ENCODE measurements at regions not wholly inside any gene's neighbourhood (a gene's known extent, or its start where the extent isn't known, plus 50 kb on each side); places are given as distances from the start of the nearest gene placed in this dataset.
"Not testable (repeated sequence)": the region's sequence is repeated elsewhere in the genome, so short reads cannot be mapped to it uniquely, and the experiment has no call there.

DNA sequence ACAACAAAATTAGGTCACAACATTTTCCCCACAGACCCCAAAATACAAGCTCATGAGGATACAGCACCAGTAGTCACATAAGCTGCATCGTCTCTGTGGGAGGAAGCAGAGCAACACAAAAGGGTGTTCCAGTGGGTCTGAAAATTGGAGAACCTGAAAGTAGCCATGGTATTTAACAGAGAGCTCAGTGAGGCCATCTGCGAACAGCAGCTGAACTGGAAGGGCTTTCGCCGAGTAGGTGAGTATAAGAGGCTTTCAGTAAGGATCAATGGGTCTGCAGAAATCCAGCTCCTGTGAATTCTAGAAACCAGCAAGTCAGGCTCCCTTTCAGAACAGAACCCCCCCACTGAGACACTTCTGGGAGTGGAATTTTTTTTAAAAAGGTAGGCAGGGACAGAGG, 120.0 kb upstream of the RREB1 start:
- TF ChIP-seq, protein P1, sequence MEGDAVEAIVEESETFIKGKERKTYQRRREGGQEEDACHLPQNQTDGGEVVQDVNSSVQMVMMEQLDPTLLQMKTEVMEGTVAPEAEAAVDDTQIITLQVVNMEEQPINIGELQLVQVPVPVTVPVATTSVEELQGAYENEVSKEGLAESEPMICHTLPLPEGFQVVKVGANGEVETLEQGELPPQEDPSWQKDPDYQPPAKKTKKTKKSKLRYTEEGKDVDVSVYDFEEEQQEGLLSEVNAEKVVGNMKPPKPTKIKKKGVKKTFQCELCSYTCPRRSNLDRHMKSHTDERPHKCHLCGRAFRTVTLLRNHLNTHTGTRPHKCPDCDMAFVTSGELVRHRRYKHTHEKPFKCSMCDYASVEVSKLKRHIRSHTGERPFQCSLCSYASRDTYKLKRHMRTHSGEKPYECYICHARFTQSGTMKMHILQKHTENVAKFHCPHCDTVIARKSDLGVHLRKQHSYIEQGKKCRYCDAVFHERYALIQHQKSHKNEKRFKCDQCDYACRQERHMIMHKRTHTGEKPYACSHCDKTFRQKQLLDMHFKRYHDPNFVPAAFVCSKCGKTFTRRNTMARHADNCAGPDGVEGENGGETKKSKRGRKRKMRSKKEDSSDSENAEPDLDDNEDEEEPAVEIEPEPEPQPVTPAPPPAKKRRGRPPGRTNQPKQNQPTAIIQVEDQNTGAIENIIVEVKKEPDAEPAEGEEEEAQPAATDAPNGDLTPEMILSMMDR (IDR thresholded peaks at IDR 0.05) = no peak
- TF ChIP-seq POLR2A (IDR thresholded peaks at IDR 0.05) (no peak), EP300 (IDR thresholded peaks at IDR 0.05) (no peak), POLR2AphosphoS5 (IDR thresholded peaks at IDR 0.05) (no peak)
- Histone ChIP-seq H3K4me3 (no peak overlapping the region), H3K4me1 (no peaks in the 10 kb centered on the region), H3K9me3 (no peaks in the 10 kb centered on the region), H3K27ac (no peak overlapping the region), H3K36me3 (no peaks in the 10 kb centered on the region), H3K27me3 (no peaks in the 10 kb centered on the region)
- DNase-seq = no peak
- 80 to 92% methylated on average over 4 of the region's 4 CpGs for WGBS, 2 donors
- intact Hi-C loops (cut with DNase I) = no loop called here

DNA sequence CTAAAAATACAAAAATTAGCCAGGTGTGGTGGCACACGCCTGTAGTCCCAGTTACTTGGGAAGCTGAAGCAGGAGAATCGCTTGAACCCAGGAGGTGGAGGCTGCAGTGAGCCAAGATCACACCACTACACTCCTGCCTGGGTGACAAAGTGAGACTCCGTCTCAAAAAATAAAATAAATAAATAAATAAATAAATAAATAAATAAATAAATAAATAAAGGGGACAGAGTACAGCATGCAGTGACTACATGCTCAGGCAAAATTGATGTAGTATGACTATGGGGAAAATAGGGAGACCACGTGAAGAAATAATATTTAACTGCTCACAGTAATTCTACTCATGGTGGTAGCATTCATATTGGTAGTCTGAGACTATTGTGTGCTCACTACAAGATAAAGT, 117.7 kb upstream of the RREB1 start:
- H3K27ac ChIP-seq; intact Hi-C loops (cut with DNase I); H3K4me3 ChIP-seq; H3K9me3 ChIP-seq; H3K36me3 ChIP-seq; H3K27me3 ChIP-seq; DNase-seq; H3K4me1 ChIP-seq: not testable (repeated sequence)
- 98% methylated on average over 4 of the region's 4 CpGs for WGBS, 2 donors

DNA sequence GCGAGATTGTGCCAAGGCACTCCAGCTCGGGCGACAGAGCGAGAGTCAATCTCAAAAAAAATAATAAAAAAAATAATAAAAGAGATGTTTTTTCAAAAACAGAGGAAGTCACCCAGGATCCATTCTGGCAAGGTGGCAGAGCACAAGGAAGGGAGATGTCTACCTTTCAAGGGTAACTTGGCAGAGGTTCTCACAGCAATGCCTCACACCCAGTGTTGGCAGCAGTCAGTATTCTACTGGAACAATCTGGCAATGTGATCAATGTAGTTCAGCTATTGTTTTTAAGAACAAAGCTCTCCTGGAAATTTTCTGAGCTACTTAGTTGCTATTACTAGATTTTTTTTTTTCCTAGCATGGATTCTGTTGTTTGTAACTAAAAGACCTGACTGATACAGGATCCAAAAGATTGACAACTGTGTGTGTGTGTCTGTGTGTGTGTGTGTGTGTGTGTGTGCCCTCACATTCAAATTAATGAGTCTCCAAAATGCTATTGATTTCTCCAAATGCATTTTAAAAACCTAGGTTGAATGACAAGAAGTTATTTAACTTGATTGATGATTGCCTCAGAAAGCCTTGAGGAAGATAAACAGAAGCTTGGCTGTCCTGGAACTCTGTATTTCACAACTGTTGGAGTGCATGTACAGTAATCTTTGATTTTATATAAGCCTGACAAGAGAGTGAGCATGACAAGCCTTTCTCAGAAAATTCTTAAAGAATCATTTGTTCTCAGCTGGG, 114.1 kb upstream of the RREB1 start:
- intact Hi-C loops (cut with DNase I) = no loop called here
- 95 to 99% methylated on average over 4 of the region's 4 CpGs for WGBS, 2 donors
- H3K27me3 ChIP-seq = no peaks in the 10 kb centered on the region
- H3K27ac ChIP-seq = no peak overlapping the region
- no peaks in the 10 kb centered on the region for H3K36me3 ChIP-seq
- DNase-seq = no peak
- no peak overlapping the region for H3K4me3 ChIP-seq
- TF ChIP-seq POLR2AphosphoS5 (IDR thresholded peaks at IDR 0.05) (no peak), EP300 (IDR thresholded peaks at IDR 0.05) (no peak), POLR2A (IDR thresholded peaks at IDR 0.05) (no peak)
- TF ChIP-seq, protein P1 (IDR thresholded peaks at IDR 0.05) = no peak
- H3K9me3 ChIP-seq = no peaks in the 10 kb centered on the region
- no peaks in the 10 kb centered on the region for H3K4me1 ChIP-seq

DNA sequence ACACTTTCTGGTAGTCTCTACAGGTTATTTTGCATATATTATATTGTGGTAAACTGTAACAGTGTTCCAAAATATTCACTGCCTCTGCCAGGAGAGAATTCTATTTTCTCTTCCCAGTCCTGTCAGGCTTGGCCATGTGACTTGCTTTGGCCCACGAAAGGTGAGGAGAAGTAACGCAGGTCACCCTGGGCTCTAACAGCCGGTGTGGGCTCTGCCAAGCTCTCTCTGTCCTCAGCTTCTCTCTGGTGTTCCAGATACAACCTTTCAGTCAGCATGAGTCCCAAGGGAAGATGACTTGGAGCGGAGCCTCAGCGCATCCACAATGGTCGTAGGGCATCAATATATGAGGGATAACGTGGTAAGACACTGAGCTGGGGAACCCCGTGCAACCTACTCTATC, 113.0 kb upstream of the RREB1 start:
- no peak for DNase-seq
- TF ChIP-seq, protein P1 (IDR thresholded peaks at IDR 0.05) = no peak
- no peak overlapping the region for H3K27ac ChIP-seq
- WGBS, 2 donors = 95% methylated on average over 8 of the region's 8 CpGs
- H3K9me3 ChIP-seq = no peaks in the 10 kb centered on the region
- no peaks in the 10 kb centered on the region for H3K36me3 ChIP-seq
- H3K4me3 ChIP-seq = no peak overlapping the region
- no peaks in the 10 kb centered on the region for H3K27me3 ChIP-seq
- H3K4me1 ChIP-seq = no peaks in the 10 kb centered on the region
- intact Hi-C loops (cut with DNase I) = no loop called here

DNA sequence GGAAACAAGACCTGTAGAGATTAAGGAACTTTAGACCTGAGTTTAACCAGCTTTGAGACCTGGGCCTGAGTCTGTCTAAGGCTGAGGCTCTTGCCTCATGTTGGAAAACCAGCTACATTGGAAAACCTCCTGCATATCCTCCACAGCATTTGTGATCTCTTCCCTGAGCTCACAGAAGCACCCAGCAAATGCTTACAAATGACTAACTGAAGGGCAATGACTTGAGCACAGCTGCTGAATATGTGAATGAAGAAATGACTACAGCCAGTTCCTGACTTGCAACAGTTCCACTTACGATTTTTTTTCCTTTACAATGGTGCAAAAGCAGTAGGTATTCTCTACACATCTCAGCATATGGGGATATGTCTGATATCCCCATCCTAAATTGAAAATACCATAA, 112.4 kb upstream of the RREB1 start:
- Histone ChIP-seq H3K4me3 (no peak overlapping the region), H3K27me3 (no peaks in the 10 kb centered on the region), H3K9me3 (no peaks in the 10 kb centered on the region), H3K36me3 (no peaks in the 10 kb centered on the region), H3K4me1 (no peaks in the 10 kb centered on the region), H3K27ac (no peak overlapping the region)
- intact Hi-C loops (cut with DNase I) = no loop called here
- TF ChIP-seq, protein P1 (IDR thresholded peaks at IDR 0.05) = no peak
- TF ChIP-seq EP300 (IDR thresholded peaks at IDR 0.05) (no peak), POLR2AphosphoS5 (IDR thresholded peaks at IDR 0.05) (no peak), POLR2A (IDR thresholded peaks at IDR 0.05) (no peak)
- DNase-seq = no peak
- 81 to 86% methylated on average over 1 of the region's 1 CpG for WGBS, 2 donors
